HG03045 (cell line): ENCODE measurements at regions not wholly inside any gene's neighbourhood (a gene's known extent, or its start where the extent isn't known, plus 50 kb on each side); places are given as distances from the start of the nearest gene placed in this dataset.

Experiments used
- ATAC-seq: cut with Tn5 transposase; IDR thresholded peaks from one replicate; pipeline ENCODE4 v1.9.1; 2021; ENCODE audit warnings: mild to moderate bottlenecking, moderate library complexity; ENCODE audit not compliant: unreplicated experiment

DNA sequence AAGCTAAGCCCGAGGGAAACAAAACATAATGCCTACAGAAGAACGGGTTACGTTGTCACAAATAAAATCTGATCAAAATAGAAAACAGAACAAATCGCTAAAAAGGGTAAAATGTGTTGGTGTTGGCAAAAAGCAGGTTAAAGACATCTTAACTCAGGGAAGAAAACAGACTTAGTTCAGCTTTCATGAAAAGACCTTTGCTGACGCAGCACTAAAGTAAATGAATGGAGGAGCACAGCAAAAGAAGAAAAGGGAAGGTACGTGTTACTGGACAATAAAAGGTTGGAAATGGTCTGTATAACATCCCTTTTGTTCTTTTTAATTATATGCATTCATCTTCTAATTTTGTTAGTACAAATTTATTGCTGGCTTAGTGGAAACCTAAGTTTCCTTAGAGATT is 117.4 kb upstream of the DSEL start:
- ATAC-seq: no peak

GRCh38 chr18:67621906-67622305 is 105.4 kb upstream of the DSEL start:
- ATAC-seq: no peak

DNA sequence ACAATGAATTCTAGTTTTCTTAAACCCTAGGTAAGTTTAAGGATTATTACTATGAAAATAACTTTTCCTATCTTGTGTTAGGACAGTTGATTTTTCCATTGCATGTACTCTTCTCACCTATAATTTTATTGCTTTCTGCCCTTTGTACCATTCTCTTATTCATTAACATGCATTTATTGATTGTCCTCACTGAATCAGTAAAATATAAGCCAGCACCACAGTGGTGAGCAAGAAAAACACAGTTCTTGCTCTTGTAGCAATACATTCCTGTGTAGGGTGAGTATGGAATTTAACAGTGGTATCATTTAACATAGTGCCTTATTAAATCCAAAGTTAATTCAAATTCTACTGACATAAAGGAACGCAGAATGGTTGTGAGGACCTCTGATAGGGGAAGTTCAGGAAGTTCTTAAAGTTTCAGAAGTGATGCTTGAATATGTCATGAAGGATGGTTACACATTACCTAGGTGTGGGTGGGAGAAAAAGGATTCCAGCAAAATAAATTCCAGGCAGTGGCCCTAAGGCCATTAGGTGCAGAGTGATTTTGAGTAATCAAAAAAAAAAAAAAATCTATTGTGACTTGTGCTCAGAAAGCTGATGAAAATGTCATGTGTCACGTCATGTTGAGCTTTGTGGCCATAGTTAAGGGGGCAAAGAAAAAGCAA is 104.7 kb upstream of the DSEL start:
- no peak for ATAC-seq

- no peak for ATAC-seq
Observed at GRCh38 chr18:67618061-67618460, 101.5 kb upstream of the DSEL start.

- ATAC-seq: no peak
Observed at GRCh38 chr18:67615876-67616275, 99.4 kb upstream of the DSEL start.

DNA sequence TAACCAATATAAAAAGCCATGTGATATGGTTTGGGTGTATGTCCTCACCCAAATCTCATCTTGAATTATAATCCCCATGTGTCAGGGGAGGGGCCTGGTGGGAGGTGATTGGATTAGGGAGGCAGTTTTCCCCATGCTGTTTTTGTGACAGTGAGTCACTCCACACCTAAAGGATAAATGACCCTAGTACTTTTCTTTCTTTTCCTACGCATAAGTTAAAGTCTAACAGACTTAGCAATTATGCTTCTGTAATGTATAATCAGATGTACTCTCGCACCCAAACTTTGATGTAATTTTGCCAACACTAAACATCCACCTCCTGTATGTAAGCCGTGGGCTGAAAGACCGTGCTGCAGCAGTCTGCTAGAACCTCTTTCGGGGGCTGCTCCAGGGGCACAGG is 97.2 kb upstream of the DSEL start:
- no peak for ATAC-seq

- ATAC-seq: no peak
Observed at GRCh38 chr18:67612281-67612680, 95.8 kb upstream of the DSEL start.

DNA sequence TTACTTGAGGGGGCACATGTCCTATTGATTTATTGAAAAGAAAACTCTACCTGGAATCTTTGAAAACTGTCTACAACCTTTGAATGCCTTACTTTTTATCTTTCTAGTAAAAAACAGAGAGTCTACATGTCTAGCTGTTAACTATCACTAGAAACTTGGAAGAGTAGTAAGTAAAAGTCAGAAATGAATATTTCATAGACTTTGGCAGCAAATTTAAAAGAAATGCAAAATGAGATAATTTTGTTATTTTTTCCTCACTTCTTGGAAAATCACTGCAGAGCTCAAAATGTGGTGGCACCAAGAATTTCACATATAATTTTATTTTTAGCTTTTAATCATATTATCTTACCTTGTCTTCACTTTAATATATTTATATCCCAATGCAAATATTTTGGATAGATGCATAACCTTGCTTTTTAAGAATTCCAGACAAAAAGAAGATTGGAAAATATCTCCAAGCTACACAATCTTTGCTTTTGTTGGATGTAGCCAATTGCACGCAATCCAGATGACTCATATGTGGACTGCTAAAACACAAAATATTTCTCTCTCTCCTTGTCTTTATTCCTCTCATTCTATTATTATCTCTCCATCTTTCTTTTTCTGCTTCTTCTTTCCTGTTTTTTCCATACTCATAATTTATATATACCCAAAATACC is 92.2 kb upstream of the DSEL start:
- ATAC-seq: no peak

- no peak for ATAC-seq
Observed at GRCh38 chr18:67608191-67608590, 91.7 kb upstream of the DSEL start.

DNA sequence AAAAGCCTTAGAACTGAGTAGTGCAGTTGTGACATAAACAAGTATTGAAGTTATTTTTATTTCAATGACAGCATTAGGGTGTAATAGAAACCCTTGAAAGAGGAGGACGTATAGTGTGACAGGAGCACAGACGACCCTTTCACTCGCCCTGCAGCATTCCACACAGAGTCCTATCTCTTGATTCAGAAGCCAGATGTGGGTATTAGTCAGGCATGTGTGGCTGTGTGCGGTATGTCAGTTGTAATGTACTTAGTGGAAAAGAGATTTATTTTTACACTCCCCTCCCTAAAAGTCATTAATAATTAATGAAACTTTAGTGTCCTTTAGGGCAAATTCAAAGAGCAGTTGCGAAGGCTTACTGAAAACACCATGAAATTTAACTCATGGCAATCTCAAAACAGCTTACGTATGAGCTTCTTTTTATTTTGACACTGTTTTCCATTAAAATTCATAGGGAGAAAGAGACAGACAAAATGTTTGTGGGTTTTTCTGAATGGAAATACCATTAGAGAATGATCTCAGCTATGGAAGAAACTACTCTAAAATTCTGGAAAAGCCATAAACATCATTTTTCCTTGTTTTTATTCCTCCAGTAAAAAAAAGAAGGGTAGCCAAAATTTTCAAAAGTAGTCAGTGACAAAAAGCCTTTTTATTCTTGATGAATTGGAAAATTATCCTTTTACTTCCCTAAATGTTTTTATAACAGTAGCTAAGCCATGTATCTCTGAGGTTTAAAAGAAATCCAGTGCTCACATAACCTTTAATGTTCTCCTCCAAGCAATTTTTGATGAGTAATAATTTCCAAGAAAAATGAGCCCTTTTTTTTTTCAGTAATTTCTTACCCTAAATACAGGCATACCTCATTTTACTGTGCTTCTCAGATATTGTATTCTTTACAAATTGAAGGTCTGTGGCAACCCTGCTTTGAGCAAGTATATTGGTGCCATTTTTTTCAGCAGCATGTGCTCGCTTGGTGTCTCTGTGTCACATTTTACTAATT is 84.0 kb upstream of the DSEL start:
- no peak for ATAC-seq

DNA sequence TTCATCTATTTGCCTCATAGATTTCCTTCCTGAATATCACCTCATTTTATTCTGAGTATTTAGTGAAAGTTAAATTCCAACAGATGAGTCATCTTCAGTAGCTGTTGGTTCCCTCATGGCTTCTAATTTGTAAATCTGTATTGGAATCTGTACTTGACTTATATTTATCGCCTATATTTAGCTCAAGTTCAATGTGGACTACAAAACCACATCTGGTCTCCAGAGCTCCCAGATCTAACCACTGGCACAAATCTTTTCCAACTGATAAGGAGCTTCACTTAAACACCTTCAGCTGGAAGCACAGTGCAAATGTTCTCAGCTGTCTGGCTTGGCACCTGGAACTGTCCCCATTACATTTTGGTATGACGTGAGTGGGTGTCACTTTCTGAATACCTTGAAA is 82.8 kb upstream of the DSEL start:
- no peak for ATAC-seq

GRCh38 chr18:67597759-67598158 is 81.2 kb upstream of the DSEL start:
- no peak for ATAC-seq

DNA sequence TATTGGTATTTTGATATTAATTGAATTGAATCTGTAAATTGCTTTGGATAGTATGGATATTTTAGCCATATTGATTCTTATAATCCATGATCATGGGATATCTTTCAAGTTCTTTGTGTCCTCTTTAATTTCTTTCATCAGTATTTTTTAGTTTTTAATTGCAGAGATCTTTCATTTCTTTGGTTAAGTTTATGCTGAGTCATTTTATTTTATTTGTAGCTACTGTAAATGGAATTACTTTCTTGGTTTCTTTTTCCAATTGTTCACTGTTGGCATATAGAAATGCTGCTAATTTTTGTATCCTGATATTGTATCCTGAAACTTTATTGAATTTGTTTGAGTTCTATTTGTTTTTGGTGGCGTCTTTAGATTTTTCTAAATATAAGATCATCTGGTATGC is 79.5 kb upstream of the DSEL start:
- no peak for ATAC-seq

GRCh38 chr18:67590571-67591141 is 74.1 kb upstream of the DSEL start:
- ATAC-seq: no peak

DNA sequence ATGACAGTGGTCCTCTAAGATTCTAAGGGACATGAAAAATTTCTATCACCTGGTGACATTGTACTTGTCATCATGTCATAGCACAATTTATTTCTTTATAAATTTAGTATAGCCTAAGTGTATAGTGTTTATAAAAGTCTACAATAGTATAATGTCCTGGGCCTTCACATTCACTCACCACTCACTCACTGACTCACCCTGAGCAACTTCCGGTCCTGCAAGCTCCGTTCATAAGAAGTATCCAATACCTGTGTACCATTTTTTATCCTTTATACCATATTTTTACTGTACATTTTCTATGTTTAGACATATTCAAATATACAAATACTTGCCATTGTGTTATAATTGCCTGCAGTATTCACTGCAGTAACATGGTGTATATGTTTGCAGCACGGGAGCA is 72.8 kb upstream of the DSEL start:
- ATAC-seq: no peak

DNA sequence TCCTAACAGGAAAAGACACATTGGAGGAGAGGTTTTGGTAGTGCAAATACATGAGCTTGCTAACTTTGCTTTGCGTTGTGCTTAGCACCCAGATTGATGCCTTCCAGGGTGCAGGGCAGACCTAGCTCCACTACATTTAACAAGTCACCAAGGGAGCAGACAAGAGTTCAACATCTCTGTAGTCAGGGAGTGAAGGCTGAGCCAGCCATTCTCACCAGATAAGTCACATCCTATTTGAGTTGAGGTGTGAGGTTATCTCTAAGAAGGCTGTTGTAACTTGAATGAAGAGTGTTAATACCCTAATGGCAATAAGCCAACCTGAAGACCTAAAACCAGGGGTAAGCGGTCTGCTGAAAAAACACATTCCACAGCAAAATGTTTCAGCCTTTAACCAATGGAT is 69.6 kb upstream of the DSEL start:
- ATAC-seq: no peak

DNA sequence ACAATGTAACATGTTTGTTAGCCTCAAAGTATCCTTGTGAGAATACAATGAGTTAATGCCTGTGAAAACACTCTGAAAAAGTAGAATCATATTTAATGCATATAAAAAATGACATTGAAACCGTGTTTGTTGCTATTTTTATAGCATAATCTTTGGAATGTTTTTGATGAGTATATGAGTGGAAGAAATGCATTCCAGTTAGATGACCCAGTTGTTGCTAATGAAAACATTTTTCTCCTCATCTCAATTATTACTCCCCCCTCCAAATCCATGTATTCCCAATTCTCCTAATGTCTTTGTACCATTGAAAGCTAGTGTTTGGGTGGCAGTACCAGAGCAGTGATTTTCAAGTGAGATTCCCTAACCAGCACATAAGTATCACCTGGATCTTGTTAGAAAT is 67.1 kb upstream of the DSEL start:
- no peak for ATAC-seq

GRCh38 chr18:67582488-67582887 is 66.0 kb upstream of the DSEL start:
- ATAC-seq: no peak

DNA sequence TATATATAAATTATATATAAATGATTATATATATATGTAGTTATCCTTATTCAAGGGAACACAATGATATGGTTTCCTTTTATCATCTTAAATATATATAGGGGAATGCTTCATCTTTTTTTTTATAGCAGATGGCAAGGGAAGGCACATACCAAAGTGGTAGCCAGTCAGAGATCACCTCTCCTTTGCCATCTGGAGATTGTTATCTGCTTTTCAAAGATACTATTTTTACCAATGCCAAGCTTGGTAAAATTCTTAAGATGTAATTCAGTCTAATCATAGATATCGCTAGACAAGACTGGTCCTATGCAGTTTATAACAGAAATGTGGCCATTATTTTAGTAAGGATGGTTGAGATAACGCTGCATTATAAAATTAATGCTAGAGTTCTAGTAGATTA is 64.7 kb upstream of the DSEL start:
- no peak for ATAC-seq

DNA sequence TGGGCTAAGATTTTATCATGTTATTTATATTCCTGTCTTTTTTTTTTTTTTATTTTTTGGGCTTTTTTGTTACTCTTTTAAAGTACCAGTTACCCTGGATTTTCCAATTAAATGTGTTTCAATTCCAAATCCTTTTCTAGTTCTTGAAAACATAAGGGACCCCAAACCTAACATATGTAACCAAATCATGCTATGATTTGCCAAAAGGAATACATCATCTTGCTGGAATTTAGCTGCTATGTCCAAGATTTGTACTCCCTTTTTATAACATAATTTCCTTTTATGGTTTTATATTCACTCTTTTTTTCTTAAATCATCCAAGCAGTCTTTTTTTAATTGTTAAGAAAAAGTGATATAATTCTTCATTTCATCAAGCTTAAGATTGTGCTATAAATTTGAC is 60.9 kb upstream of the DSEL start:
- ATAC-seq: no peak

DNA sequence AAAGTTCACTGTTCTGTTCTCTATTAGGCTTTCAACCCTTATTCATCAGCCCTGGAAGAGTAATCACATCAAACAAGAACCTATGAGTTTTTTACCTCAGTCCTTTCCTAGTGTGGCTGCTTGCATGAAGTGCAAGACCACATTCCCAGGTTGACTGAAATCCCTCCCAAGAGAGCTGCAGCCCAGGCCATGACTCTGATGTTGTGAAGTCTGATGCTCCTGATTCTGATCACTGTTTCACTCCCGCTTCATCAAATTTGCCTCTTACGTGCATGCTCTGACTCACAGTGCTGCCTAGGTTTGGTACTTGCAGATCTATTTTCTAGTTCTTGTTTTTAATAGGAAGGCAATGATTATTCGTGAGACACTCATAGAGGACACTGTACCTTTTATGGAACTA is 58.2 kb upstream of the DSEL start:
- no peak for ATAC-seq
